ENCODE measurements at regions not wholly inside any gene's neighbourhood (a gene's known extent, or its start where the extent isn't known, plus 50 kb on each side); places are given as distances from the start of the nearest gene placed in this dataset.

- Histone ChIP-seq H3K27me3 (replicated peaks; ENCODE audit: insufficient read depth, low read length) (no peaks in the 10 kb centered on the region), H2AFZ (ENCODE audit: low read length) (no peak overlapping the region), H3K27ac (ENCODE audit: low read length) (no peak overlapping the region), H3F3A (ENCODE audit: insufficient read depth, low read length) (no peaks in the 10 kb centered on the region), H3K9ac (ENCODE audit: low read length) (no peak overlapping the region), H3K9me3 (replicated peaks; ENCODE audit: insufficient read depth, low read length) (no peaks in the 10 kb centered on the region), H3K9me2 (replicated peaks; ENCODE audit: insufficient read depth, low read length) (no peaks in the 10 kb centered on the region), H4K20me1 (ENCODE audit: insufficient read depth, low read length) (no peaks in the 10 kb centered on the region), H3K4me2 (ENCODE audit: low read depth, low read length) (no peak overlapping the region), H3K4me1 (ENCODE audit: low read length) (peaks cover 7% of the 10 kb centered on the region), H3K79me2 (ENCODE audit: low read length) (no peaks in the 10 kb centered on the region), H3K4me3 (ENCODE audit: low read length) (no peak overlapping the region), H3K36me3 (replicated peaks; ENCODE audit: insufficient read depth, low read length) (no peaks in the 10 kb centered on the region)
- TF ChIP-seq EZH2 (optimal IDR thresholded peaks at IDR 0.05; ENCODE audit: low read depth, low read length) (no peak), EZH2phosphoT487 (IDR thresholded peaks at IDR 0.05; ENCODE audit: low read length) (no peak), CTCF (IDR thresholded peaks at IDR 0.05; ENCODE audit: low read length) (no peak)
- no peak for DNase-seq
Observed at GRCh38 chr12:98403936-98404335, 111.5 kb upstream of the TMPO start.

DNA sequence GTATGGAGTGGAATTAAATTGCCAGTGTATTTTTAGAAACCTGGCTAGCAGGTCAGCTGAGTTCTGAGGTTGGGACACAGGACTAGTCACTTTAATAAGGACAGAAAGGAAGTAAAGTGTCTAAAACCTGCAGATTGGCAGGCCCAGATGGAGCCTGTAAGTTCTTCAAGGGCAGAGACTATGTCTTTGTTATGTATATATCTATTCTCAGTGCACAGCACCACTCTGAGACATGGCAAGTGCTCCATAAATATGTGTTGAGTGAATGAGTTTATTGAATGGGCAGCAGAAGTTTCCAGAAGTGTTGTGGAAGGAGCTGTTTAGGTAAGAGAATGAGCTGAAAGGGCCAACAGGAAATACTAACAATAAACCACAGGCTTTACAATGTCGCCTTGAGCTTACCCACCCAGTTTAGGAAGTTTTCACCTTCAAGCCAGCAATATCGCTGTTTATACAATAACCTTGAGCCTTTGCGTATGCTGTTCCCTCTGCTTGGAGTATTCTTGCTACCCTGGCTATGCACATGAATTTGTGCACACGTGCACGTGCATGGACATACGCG is 109.5 kb upstream of the TMPO start:
- Histone ChIP-seq H3F3A (ENCODE audit: insufficient read depth, low read length) (no peaks in the 10 kb centered on the region), H2AFZ (ENCODE audit: low read length) (no peak overlapping the region), H3K79me2 (ENCODE audit: low read length) (no peaks in the 10 kb centered on the region), H3K9ac (ENCODE audit: low read length) (no peak overlapping the region), H3K9me2 (replicated peaks; ENCODE audit: insufficient read depth, low read length) (no peaks in the 10 kb centered on the region), H3K27me3 (replicated peaks; ENCODE audit: insufficient read depth, low read length) (no peaks in the 10 kb centered on the region), H3K27ac (ENCODE audit: low read length) (no peak overlapping the region), H3K9me3 (replicated peaks; ENCODE audit: insufficient read depth, low read length) (no peaks in the 10 kb centered on the region), H3K36me3 (replicated peaks; ENCODE audit: insufficient read depth, low read length) (no peaks in the 10 kb centered on the region), H4K20me1 (ENCODE audit: insufficient read depth, low read length) (no peaks in the 10 kb centered on the region), H3K4me2 (ENCODE audit: low read depth, low read length) (no peak overlapping the region), H3K4me1 (ENCODE audit: low read length) (no peaks in the 10 kb centered on the region), H3K4me3 (ENCODE audit: low read length) (no peak overlapping the region)
- TF ChIP-seq CTCF (IDR thresholded peaks at IDR 0.05; ENCODE audit: low read length) = no peak
- TF ChIP-seq EZH2 (optimal IDR thresholded peaks at IDR 0.05; ENCODE audit: low read depth, low read length) = no peak
- no peak for TF ChIP-seq EZH2phosphoT487 (IDR thresholded peaks at IDR 0.05; ENCODE audit: low read length)
- no peak for DNase-seq

DNA sequence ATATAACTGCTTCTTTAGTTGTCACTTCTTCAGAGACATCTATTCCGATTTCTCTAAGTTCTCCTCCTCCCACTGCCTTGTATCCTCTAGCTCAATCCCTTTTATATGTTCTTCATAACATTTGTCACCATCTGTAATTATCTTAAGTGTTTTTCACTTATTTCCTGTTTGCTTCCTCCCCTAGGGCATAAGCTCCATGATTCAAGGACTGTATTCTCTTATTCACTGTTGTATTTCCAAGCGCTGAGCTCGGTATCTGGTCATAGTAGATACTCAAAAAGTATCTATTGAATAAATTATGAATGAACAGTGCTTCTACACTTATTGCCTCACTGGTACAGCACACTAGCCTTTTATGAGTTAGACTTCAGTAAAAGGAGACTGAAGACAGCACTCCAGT is 109.0 kb upstream of the TMPO start:
- H3K27me3 ChIP-seq (replicated peaks; ENCODE audit: insufficient read depth, low read length) = no peaks in the 10 kb centered on the region
- DNase-seq = no peak
- H3K4me3 ChIP-seq (ENCODE audit: low read length) = no peak overlapping the region
- H2AFZ ChIP-seq (ENCODE audit: low read length) = no peak overlapping the region
- no peak overlapping the region for H3K9ac ChIP-seq (ENCODE audit: low read length)
- H3F3A ChIP-seq (ENCODE audit: insufficient read depth, low read length) = no peaks in the 10 kb centered on the region
- TF ChIP-seq EZH2phosphoT487 (IDR thresholded peaks at IDR 0.05; ENCODE audit: low read length) (no peak), EZH2 (optimal IDR thresholded peaks at IDR 0.05; ENCODE audit: low read depth, low read length) (no peak), CTCF (IDR thresholded peaks at IDR 0.05; ENCODE audit: low read length) (no peak)
- no peaks in the 10 kb centered on the region for H3K36me3 ChIP-seq (replicated peaks; ENCODE audit: insufficient read depth, low read length)
- no peaks in the 10 kb centered on the region for H3K79me2 ChIP-seq (ENCODE audit: low read length)
- H3K4me2 ChIP-seq (ENCODE audit: low read depth, low read length) = no peak overlapping the region
- no peaks in the 10 kb centered on the region for H3K9me3 ChIP-seq (replicated peaks; ENCODE audit: insufficient read depth, low read length)
- H3K4me1 ChIP-seq (ENCODE audit: low read length) = no peaks in the 10 kb centered on the region
- H3K27ac ChIP-seq (ENCODE audit: low read length) = no peak overlapping the region
- H4K20me1 ChIP-seq (ENCODE audit: insufficient read depth, low read length) = no peaks in the 10 kb centered on the region
- no peaks in the 10 kb centered on the region for H3K9me2 ChIP-seq (replicated peaks; ENCODE audit: insufficient read depth, low read length)
